ENCODE measurements at regions not wholly inside any gene's neighbourhood (a gene's known extent, or its start where the extent isn't known, plus 50 kb on each side); places are given as distances from the start of the nearest gene placed in this dataset.
"Not testable (repeated sequence)": the region's sequence is repeated elsewhere in the genome, so short reads cannot be mapped to it uniquely, and the experiment has no call there.

GRCh38 chr2:133888107-133888506 is 319.8 kb upstream of the NCKAP5 start:
- Mint-ChIP-seq H3K27ac (no peak overlapping the region), H3K36me3 (no peaks in the 10 kb centered on the region), H3K9me3 (no peaks in the 10 kb centered on the region), H3K4me1 (peaks cover 4% of the 10 kb centered on the region), H3K4me3 (no peak overlapping the region), H3K27me3 (peaks cover 10% of the 10 kb centered on the region)
- DNase-seq (no peak), ATAC-seq (ENCODE audit: low read depth) (no peak)
- POLR2A ChIA-PET: no interaction called here

DNA sequence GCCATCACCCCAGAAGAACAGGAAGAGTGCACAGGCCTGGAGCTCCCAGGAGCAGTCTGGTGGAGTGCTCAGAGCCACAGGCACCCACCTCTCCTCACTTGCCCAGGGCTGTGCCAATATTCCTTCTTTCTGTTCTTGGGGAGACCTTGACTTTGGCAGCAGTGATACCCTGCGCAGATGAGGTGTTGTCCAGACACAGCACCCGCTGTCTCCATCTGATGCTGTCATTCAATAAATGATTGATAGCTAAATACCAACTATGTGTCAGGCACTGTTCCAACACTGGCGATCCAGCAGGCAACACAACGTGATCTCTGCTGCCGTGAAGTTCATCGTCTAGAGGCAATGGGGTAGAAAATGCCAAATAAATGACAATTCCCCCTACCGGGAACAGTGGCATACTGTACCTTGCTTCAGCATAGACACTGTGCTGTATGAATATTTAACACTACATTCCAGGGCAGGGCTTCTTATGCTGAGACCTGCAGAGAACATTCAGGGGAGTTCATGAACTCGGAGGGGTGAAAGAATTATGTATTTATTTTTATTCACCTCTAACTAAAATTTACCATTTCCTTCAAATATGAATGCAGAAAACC is 320.5 kb upstream of the NCKAP5 start:
- no peak overlapping the region for H3K4me3 Mint-ChIP-seq
- H3K4me1 Mint-ChIP-seq: peaks cover 4% of the 10 kb centered on the region
- DNase-seq (no peak), ATAC-seq (ENCODE audit: low read depth) (no peak)
- H3K27ac Mint-ChIP-seq: no peak overlapping the region
- H3K27me3 Mint-ChIP-seq: peaks cover 12% of the 10 kb centered on the region
- POLR2A ChIA-PET: no interaction called here
- no peaks in the 10 kb centered on the region for H3K36me3 Mint-ChIP-seq
- no peaks in the 10 kb centered on the region for H3K9me3 Mint-ChIP-seq

DNA sequence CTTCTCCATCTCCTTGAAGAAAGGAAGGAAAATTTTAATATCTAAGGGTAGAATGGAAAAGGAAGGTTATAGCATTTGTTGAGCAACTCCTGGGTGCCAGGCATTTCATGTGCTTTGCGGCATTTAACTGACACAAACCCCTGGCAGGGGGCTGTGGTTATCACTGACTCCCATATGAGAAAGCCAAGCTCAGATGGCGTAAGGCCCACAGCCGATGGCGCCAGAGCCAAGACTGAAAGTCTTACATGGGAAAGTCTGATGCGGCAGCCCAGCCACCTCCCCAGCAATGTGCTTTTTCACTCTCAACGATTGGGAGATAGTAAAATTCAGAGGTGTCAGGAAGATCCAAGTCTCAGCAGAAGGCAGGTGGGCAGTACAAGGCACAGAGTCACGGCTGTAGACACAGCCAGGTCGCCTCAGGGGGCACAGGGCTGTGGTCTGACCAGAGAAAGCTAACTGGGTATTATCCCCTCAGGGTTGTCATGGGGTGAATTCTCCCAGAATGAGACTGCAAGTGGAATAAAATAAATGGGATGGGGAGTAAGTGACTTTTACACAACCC is 324.2 kb upstream of the NCKAP5 start:
- no peak overlapping the region for H3K4me3 Mint-ChIP-seq
- POLR2A ChIA-PET: no interaction called here
- no peaks in the 10 kb centered on the region for H3K9me3 Mint-ChIP-seq
- DNase-seq (no peak), ATAC-seq (ENCODE audit: low read depth) (no peak)
- H3K27ac Mint-ChIP-seq: no peak overlapping the region
- no peaks in the 10 kb centered on the region for H3K4me1 Mint-ChIP-seq
- peaks cover 9% of the 10 kb centered on the region for H3K27me3 Mint-ChIP-seq
- no peaks in the 10 kb centered on the region for H3K36me3 Mint-ChIP-seq

GRCh38 chr2:133894429-133894828 is 326.2 kb upstream of the NCKAP5 start:
- DNase-seq (no peak), ATAC-seq (ENCODE audit: low read depth) (no peak)
- H3K36me3 Mint-ChIP-seq: no peaks in the 10 kb centered on the region
- no peaks in the 10 kb centered on the region for H3K9me3 Mint-ChIP-seq
- H3K27ac Mint-ChIP-seq: no peak overlapping the region
- no peaks in the 10 kb centered on the region for H3K4me1 Mint-ChIP-seq
- no peak overlapping the region for H3K4me3 Mint-ChIP-seq
- peaks cover 6% of the 10 kb centered on the region for H3K27me3 Mint-ChIP-seq
- POLR2A ChIA-PET: no interaction called here

DNA sequence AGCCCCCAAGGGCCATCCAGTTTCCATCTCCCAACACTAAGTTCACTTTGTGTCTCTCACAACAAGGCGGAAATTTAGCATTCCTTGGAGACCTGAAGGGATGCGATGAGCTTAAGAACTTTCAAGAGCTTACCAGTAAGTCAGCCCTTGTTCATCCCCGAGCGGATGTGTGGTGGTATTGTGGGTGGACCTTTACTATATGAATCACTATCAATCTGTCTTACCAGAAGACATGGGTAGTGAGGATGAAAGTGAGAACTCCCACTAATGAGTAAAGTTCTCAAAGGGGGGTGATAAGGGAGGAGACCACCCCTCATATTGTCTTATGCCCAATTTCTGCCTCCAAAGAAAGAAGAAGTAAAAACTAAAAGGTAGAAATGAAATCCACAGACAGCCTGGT is 329.6 kb upstream of the NCKAP5 start:
- POLR2A ChIA-PET; H3K27ac Mint-ChIP-seq; ATAC-seq (ENCODE audit: low read depth); H3K4me1 Mint-ChIP-seq; DNase-seq; H3K4me3 Mint-ChIP-seq; H3K36me3 Mint-ChIP-seq; H3K9me3 Mint-ChIP-seq; H3K27me3 Mint-ChIP-seq: not testable (repeated sequence)

GRCh38 chr2:133900909-133901308 is 332.6 kb upstream of the NCKAP5 start:
- Mint-ChIP-seq H3K9me3 (no peaks in the 10 kb centered on the region), H3K27ac (no peak overlapping the region), H3K4me1 (no peaks in the 10 kb centered on the region), H3K4me3 (no peak overlapping the region), H3K36me3 (no peaks in the 10 kb centered on the region), H3K27me3 (peaks cover 3% of the 10 kb centered on the region)
- ATAC-seq (ENCODE audit: low read depth): no peak
- DNase-seq: no peak
- POLR2A ChIA-PET: no interaction called here

DNA sequence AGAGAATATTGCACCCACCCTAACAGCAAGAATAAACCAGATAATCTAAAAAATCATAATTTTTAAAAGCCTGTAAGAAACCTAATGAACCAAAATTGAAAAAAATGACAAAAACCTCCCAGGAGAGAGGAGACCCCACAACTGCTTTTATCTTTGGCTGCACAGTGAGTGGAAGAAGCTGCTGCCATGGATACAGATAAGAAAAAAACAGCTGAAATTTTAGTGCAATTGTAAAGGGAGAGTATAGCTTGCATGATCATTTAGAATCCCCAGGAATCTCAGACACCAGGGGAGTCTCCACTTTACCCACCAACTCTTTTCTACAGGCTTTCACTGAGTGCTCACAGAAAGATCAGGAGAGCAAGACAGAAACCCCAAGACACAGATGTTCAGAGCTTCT is 338.1 kb upstream of the NCKAP5 start:
- DNase-seq: no peak
- peaks cover 9% of the 10 kb centered on the region for H3K27me3 Mint-ChIP-seq

GRCh38 chr2:133906926-133907325 is 338.7 kb upstream of the NCKAP5 start:
- H3K4me3 Mint-ChIP-seq: no peak overlapping the region
- no peaks in the 10 kb centered on the region for H3K36me3 Mint-ChIP-seq
- no peaks in the 10 kb centered on the region for H3K4me1 Mint-ChIP-seq
- POLR2A ChIA-PET: no interaction called here
- peaks cover 9% of the 10 kb centered on the region for H3K27me3 Mint-ChIP-seq
- no peak overlapping the region for H3K27ac Mint-ChIP-seq
- no peak for ATAC-seq (ENCODE audit: low read depth)
- DNase-seq: no peak
- peaks cover 4% of the 10 kb centered on the region for H3K9me3 Mint-ChIP-seq

More for the DNA sequence above, 338.1 kb upstream of the NCKAP5 start:
- no peak overlapping the region for H3K4me3 Mint-ChIP-seq
- POLR2A ChIA-PET: no interaction called here
- peaks cover 4% of the 10 kb centered on the region for H3K9me3 Mint-ChIP-seq
- no peak for ATAC-seq (ENCODE audit: low read depth)
- no peak overlapping the region for H3K27ac Mint-ChIP-seq
- H3K4me1 Mint-ChIP-seq: no peaks in the 10 kb centered on the region
- no peaks in the 10 kb centered on the region for H3K36me3 Mint-ChIP-seq

- ATAC-seq (ENCODE audit: low read depth) (no peak), DNase-seq (no peak)
- Mint-ChIP-seq H3K27me3 (peaks cover 7% of the 10 kb centered on the region), H3K36me3 (no peaks in the 10 kb centered on the region), H3K4me1 (no peaks in the 10 kb centered on the region), H3K9me3 (peaks cover 4% of the 10 kb centered on the region), H3K27ac (no peak overlapping the region), H3K4me3 (no peak overlapping the region)
- POLR2A ChIA-PET: no interaction called here
Observed at GRCh38 chr2:133908171-133908570, 339.9 kb upstream of the NCKAP5 start.

DNA sequence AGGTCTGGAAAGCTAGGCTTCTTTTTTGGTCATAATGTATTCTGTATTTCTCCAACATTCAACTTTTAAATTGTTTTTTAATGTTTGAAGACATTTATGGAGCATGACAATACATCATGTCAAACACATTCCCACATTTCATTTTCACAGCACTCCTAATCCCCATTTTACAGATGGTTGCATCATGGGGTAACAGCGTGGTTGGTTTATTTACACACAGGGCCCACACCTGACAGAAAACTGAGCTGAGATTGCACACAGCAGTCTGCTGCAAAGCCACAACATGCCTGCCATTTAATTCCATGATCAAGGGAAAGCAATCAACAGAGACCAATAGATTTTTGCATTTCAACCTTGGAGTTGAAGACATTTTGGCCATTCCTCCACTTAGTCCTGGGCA is 335.7 kb upstream of the MGAT5 start:
- no peak overlapping the region for H3K4me3 Mint-ChIP-seq
- H3K9me3 Mint-ChIP-seq: no peaks in the 10 kb centered on the region
- peaks cover 2% of the 10 kb centered on the region for H3K27me3 Mint-ChIP-seq
- POLR2A ChIA-PET: no interaction called here
- no peaks in the 10 kb centered on the region for H3K36me3 Mint-ChIP-seq
- ATAC-seq (ENCODE audit: low read depth): no peak
- H3K27ac Mint-ChIP-seq: no peak overlapping the region
- DNase-seq: no peak
- H3K4me1 Mint-ChIP-seq: no peaks in the 10 kb centered on the region

DNA sequence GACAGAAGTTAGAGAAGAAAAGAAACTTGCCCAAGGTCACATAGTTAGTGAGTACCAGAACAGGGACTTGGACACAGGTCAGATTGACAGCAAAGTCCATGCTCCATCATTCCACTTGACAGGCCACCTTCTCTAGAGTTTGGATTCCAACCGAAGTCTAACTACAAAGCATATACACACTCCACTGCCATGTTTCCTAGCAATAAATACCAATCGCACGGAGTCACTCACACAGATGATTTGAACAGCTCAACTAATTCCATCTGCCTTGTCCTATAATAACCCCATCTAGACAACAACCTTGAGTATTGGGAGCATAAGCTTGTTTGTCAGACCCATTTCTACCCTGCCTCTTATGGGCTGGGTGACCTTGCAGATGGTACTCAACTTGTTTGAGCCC is 334.6 kb upstream of the MGAT5 start:
- no peak overlapping the region for H3K27ac Mint-ChIP-seq
- DNase-seq (no peak), ATAC-seq (ENCODE audit: low read depth) (no peak)
- no peak overlapping the region for H3K4me3 Mint-ChIP-seq
- H3K4me1 Mint-ChIP-seq: no peaks in the 10 kb centered on the region
- H3K9me3 Mint-ChIP-seq: no peaks in the 10 kb centered on the region
- H3K36me3 Mint-ChIP-seq: no peaks in the 10 kb centered on the region
- POLR2A ChIA-PET: no interaction called here
- peaks cover 4% of the 10 kb centered on the region for H3K27me3 Mint-ChIP-seq

DNA sequence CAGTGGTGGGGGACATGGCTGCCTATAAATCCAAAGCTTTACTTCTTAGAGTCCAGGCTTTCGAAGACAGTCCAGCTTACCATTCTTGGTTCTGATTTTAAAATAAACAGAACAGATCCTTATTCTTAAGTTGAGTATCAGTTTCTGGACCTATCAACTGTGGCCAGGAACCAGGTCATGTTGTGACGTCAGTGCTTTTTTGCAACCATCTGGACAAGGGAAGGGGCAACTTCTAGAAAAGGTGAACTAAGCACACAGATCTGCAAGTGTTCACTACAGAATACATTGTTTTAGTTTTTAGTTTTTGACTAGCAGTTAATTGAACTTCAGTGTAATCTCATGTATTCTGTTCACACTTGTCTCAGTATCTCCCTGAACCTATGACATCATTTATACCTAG is 326.0 kb upstream of the MGAT5 start:
- Mint-ChIP-seq H3K9me3 (no peaks in the 10 kb centered on the region), H3K27me3 (peaks cover 10% of the 10 kb centered on the region), H3K36me3 (no peaks in the 10 kb centered on the region), H3K4me3 (no peak overlapping the region), H3K27ac (no peak overlapping the region), H3K4me1 (no peaks in the 10 kb centered on the region)
- DNase-seq (no peak), ATAC-seq (ENCODE audit: low read depth) (no peak)
- POLR2A ChIA-PET: no interaction called here

DNA sequence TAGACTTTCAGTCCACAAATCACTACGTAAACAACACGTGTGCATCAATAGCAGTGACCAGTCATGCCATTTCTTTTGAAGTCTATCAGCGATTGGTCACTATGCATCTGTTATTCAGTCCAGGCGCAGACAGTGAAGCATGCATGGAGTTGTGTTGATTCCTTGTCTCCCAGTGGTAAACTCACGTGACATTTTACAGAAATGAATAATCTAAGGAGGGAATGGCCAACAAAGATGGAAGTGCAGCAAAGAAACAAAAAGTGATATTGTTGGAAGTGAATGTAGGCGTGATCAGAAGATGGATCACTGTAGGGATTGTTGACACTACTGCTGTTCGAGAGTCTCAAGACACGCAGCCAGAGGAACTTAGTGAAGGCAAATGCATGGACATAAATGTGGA is 317.8 kb upstream of the MGAT5 start:
- ATAC-seq (ENCODE audit: low read depth): no peak
- no peak for DNase-seq
- H3K4me3 Mint-ChIP-seq: no peak overlapping the region
- no peaks in the 10 kb centered on the region for H3K4me1 Mint-ChIP-seq
- POLR2A ChIA-PET: no interaction called here
- H3K27me3 Mint-ChIP-seq: peaks cover 11% of the 10 kb centered on the region
- no peak overlapping the region for H3K27ac Mint-ChIP-seq
- H3K9me3 Mint-ChIP-seq: no peaks in the 10 kb centered on the region
- H3K36me3 Mint-ChIP-seq: no peaks in the 10 kb centered on the region

- Mint-ChIP-seq H3K4me3 (no peak overlapping the region), H3K4me1 (no peaks in the 10 kb centered on the region), H3K27ac (no peak overlapping the region), H3K36me3 (no peaks in the 10 kb centered on the region), H3K27me3 (peaks cover 11% of the 10 kb centered on the region), H3K9me3 (no peaks in the 10 kb centered on the region)
- DNase-seq (no peak), ATAC-seq (ENCODE audit: low read depth) (no peak)
- POLR2A ChIA-PET: no interaction called here
Observed at GRCh38 chr2:133936601-133937000, 317.3 kb upstream of the MGAT5 start.

DNA sequence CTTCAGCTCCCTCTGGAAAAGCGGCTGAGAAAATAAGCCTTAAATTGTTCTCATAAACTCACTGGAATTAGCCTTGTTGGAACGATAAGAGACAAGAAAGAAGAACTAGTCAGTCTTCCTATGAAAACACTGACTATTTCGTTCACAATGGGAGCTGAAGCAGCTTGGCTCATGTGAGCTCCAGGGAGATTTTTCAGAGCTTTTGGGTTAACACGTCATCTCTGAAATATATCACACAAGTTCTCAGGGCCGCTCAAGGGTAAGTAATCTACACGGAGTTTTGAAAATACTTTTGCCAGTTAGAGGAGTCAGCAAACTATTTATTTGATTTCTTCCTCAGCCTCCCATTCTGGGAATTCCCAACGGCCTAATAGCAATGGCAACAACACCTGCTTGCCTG is 316.2 kb upstream of the MGAT5 start:
- Mint-ChIP-seq H3K4me3 (no peak overlapping the region), H3K9me3 (no peaks in the 10 kb centered on the region), H3K27me3 (peaks cover 13% of the 10 kb centered on the region), H3K27ac (no peak overlapping the region), H3K4me1 (no peaks in the 10 kb centered on the region), H3K36me3 (no peaks in the 10 kb centered on the region)
- POLR2A ChIA-PET: no interaction called here
- DNase-seq (no peak), ATAC-seq (ENCODE audit: low read depth) (no peak)
